IMR-90 (cell line): ENCODE measurements at regions not wholly inside any gene's neighbourhood (a gene's known extent, or its start where the extent isn't known, plus 50 kb on each side); places are given as distances from the start of the nearest gene placed in this dataset.

Source experiments
- ATAC-seq: fragments of 200-7000 bp; cut with Tn5 transposase; 2 replicates; pipeline ENCODE4 v1.9.1; 2020; ENCODE audit warnings: low read depth, mild to moderate bottlenecking, moderate library complexity
- BruUV-seq: library from RNA; stranded (reverse); fragments of 400-500 nt; replicated peaks from 2 replicates; lab custom pipeline; 2021; lab: Mats Ljungman, UMichigan
- CTCF ChIA-PET: fragments of 300-600 bp; formaldehyde crosslinking; extraction: SDS; loops from one replicate; lab custom pipeline; 2021; ENCODE audit warnings: antibody characterized with exemption; lab: Yijun Ruan, JAX
- POLR2A ChIA-PET: fragments of 300-600 bp; sonication (Branson Sonifier 250); formaldehyde crosslinking; loops from one replicate; lab custom pipeline; 2022; ENCODE audit warnings: antibody characterized with exemption; ENCODE audit not compliant: unreplicated experiment; lab: Charles Lee
- DNase-seq: peaks from one replicate; pipeline ENCODE4 v3.0.0; 2013
- H2AFZ ChIP-seq: replicated peaks from 2 replicates; pipeline ENCODE3; 2013; ENCODE audit warnings: low read length, mild to moderate bottlenecking; ENCODE audit not compliant: poor library complexity
- H2AK5ac ChIP-seq: 2 replicates; pipeline ENCODE4 v1.6.1; 2013; ENCODE audit warnings: low read depth, low read length, inconsistent platforms
- H2AK9ac ChIP-seq: replicated peaks from 2 replicates; pipeline ENCODE3; 2013; ENCODE audit warnings: mild to moderate bottlenecking, low read depth, low read length, moderate library complexity; ENCODE audit not compliant: poor library complexity
- H2BK120ac ChIP-seq: 2 replicates; pipeline ENCODE4 v1.6.1; 2013; ENCODE audit warnings: low read depth, low read length, inconsistent platforms
- H2BK15ac ChIP-seq: 3 replicates; pipeline ENCODE4 v1.6.1; 2013; ENCODE audit warnings: low read depth, low read length, inconsistent platforms
- H2BK20ac ChIP-seq: 2 replicates; pipeline ENCODE4 v1.6.1; 2013; ENCODE audit warnings: low read depth, mild to moderate bottlenecking, inconsistent platforms, low read length, moderate library complexity
- H2BK5ac ChIP-seq: 2 replicates; pipeline ENCODE4 v1.6.1; 2013; ENCODE audit warnings: mild to moderate bottlenecking, low read depth, low read length, inconsistent platforms; ENCODE audit not compliant: poor library complexity, severe bottlenecking
- H3K14ac ChIP-seq: replicated peaks from 2 replicates; pipeline ENCODE4 v1.6.1; 2013; ENCODE audit warnings: low read depth, low read length, inconsistent platforms
- H3K18ac ChIP-seq: 2 replicates; pipeline ENCODE4 v1.6.1; 2013; ENCODE audit warnings: low read depth, low read length, control low read depth
- H3K23ac ChIP-seq: 2 replicates; pipeline ENCODE4 v1.6.1; 2013; ENCODE audit warnings: low read depth, low read length, inconsistent platforms
- H3K27ac ChIP-seq: 2 replicates; pipeline ENCODE4 v1.5.1; 2013; ENCODE audit warnings: mild to moderate bottlenecking, control low read depth, low read length; ENCODE audit not compliant: insufficient read depth
- H3K27me3 ChIP-seq: 2 replicates; pipeline ENCODE4 v1.6.1; 2013; ENCODE audit warnings: low read length; ENCODE audit not compliant: control insufficient read depth, insufficient read depth
- H3K36me3 ChIP-seq: 2 replicates; pipeline ENCODE4 v1.6.1; 2013; ENCODE audit warnings: low read length, mixed read lengths; ENCODE audit not compliant: control insufficient read depth, insufficient read depth
- H3K4ac ChIP-seq: 2 replicates; pipeline ENCODE4 v1.6.1; 2013; ENCODE audit warnings: low read depth, low read length, inconsistent platforms
- H3K4me1 ChIP-seq: 2 replicates; pipeline ENCODE4 v1.6.1; 2013; ENCODE audit warnings: low read length, mixed read lengths; ENCODE audit not compliant: control insufficient read depth, insufficient read depth
- H3K4me2 ChIP-seq: 2 replicates; pipeline ENCODE4 v1.6.1; 2013; ENCODE audit warnings: low read depth, mild to moderate bottlenecking, control low read depth, low read length, moderate library complexity
- H3K4me3 ChIP-seq: 2 replicates; pipeline ENCODE4 v1.5.1; 2013; ENCODE audit warnings: low read depth, mild to moderate bottlenecking, control low read depth, low read length, moderate library complexity; ENCODE audit not compliant: insufficient read depth
- H3K56ac ChIP-seq: 2 replicates; pipeline ENCODE4 v1.6.1; 2013; ENCODE audit warnings: low read length, inconsistent platforms; ENCODE audit not compliant: insufficient read depth; ENCODE audit errors: extremely low read depth
- H3K79me1 ChIP-seq, 2 experiments: 2 replicates each; pipeline ENCODE4 v1.6.1; 2013; ENCODE audit warnings: low read length in 2 of 2, inconsistent platforms in 1 of 2, low read depth in 1 of 2
- H3K9ac ChIP-seq: 2 replicates; pipeline ENCODE4 v1.6.1; 2013; ENCODE audit warnings: low read depth, low read length, control low read depth
- H3K9me1 ChIP-seq: 2 replicates; pipeline ENCODE4 v1.6.1; 2013; ENCODE audit warnings: low read length, inconsistent platforms; ENCODE audit not compliant: insufficient read depth
- H3K9me3 ChIP-seq: 2 replicates; pipeline ENCODE4 v1.6.1; 2013; ENCODE audit warnings: low read length; ENCODE audit not compliant: control insufficient read depth, insufficient read depth
- H4K20me1 ChIP-seq: 2 replicates; pipeline ENCODE4 v1.6.1; 2013; ENCODE audit warnings: low read length, inconsistent platforms; ENCODE audit not compliant: insufficient read depth
- H4K5ac ChIP-seq: 2 replicates; pipeline ENCODE4 v1.6.1; 2013; ENCODE audit warnings: mild to moderate bottlenecking, low read depth, low read length, control low read depth
- H4K8ac ChIP-seq, 2 experiments: 2 replicates each; pipeline ENCODE4 v1.6.1; 2013; ENCODE audit warnings: low read depth in 2 of 2, low read length in 2 of 2, control low read depth in 1 of 2, inconsistent platforms in 1 of 2
- H4K91ac ChIP-seq: 2 replicates; pipeline ENCODE4 v1.6.1; 2013; ENCODE audit warnings: low read depth, low read length, inconsistent platforms; ENCODE audit not compliant: insufficient read depth
- CEBPB ChIP-seq: IDR thresholded peaks from 2 replicates; pipeline ENCODE4 v1.6.1; 2012; ENCODE audit warnings: low read depth, low read length, improper control_type of control experiment
- CHD1 ChIP-seq: IDR thresholded peaks from 2 replicates; pipeline ENCODE4 v1.6.1; 2012; ENCODE audit warnings: low read depth, low read length, improper control_type of control experiment
- CTCF ChIP-seq: conservative IDR thresholded peaks from 2 replicates; pipeline ENCODE4 v1.5.1; 2012; ENCODE audit warnings: mild to moderate bottlenecking, low read depth, low read length, improper control_type of control experiment
- ELK1 ChIP-seq: fragments of 150-350 bp; IDR thresholded peaks from 2 replicates; pipeline ENCODE4 v1.6.1; 2016; ENCODE audit warnings: low read depth, mild to moderate bottlenecking, low read length, moderate library complexity, borderline replicate concordance
- FOS ChIP-seq: fragments of 150-350 bp; IDR thresholded peaks from 2 replicates; pipeline ENCODE4 v1.6.1; 2016; ENCODE audit warnings: low read depth, low read length
- MAFK ChIP-seq: IDR thresholded peaks from 2 replicates; pipeline ENCODE4 v1.6.1; 2012; ENCODE audit warnings: low read depth, low read length, improper control_type of control experiment
- MAZ ChIP-seq: IDR thresholded peaks from 2 replicates; pipeline ENCODE4 v1.6.1; 2012; ENCODE audit warnings: low read depth, mild to moderate bottlenecking, low read length, improper control_type of control experiment, moderate library complexity, borderline replicate concordance
- POLR2A ChIP-seq: IDR thresholded peaks from 2 replicates; pipeline ENCODE4 v1.6.1; 2012; ENCODE audit warnings: mild to moderate bottlenecking, low read depth, low read length
- RAD21 ChIP-seq: IDR thresholded peaks from 2 replicates; pipeline ENCODE4 v1.6.1; 2012; ENCODE audit warnings: low read length, improper control_type of control experiment
- RCOR1 ChIP-seq: IDR thresholded peaks from 2 replicates; pipeline ENCODE4 v1.6.1; 2012; ENCODE audit warnings: mild to moderate bottlenecking, low read length, improper control_type of control experiment; ENCODE audit not compliant: insufficient replicate concordance
- RFX5 ChIP-seq: IDR thresholded peaks from 2 replicates; pipeline ENCODE4 v1.8.0; 2012; ENCODE audit warnings: low read depth, mild to moderate bottlenecking, low read length, moderate library complexity
- USF2 ChIP-seq: fragments of 150-350 bp; IDR thresholded peaks from 2 replicates; pipeline ENCODE4 v1.6.1; 2017; ENCODE audit warnings: mild to moderate bottlenecking, antibody characterized with exemption, low read length, low read depth
- WGBS, 2 experiments: methylation state at CpG; one replicate each; pipeline versions ENCODE4 v1.1.5 to v1.1.7; 2013; ENCODE audit warnings: missing lambda C conversion rate in 2 of 2; ENCODE audit not compliant: insufficient read length in 1 of 2; ENCODE audit errors: extremely low coverage in 2 of 2; 5-methylcytosine and 5-hydroxymethylcytosine counted together
- dilution Hi-C: fragments of 300-500 bp; cut with HindIII; formaldehyde crosslinking; loops from one replicate; pipeline ENCODE4 v1.14.3; 2018; ENCODE audit warnings: low sequenced_read_pairs; ENCODE audit not compliant: unreplicated experiment
- in situ Hi-C: fragments of 300-500 bp; cut with MboI; formaldehyde crosslinking; loops from 3 replicates; pipeline ENCODE4 v1.14.3; 2019; ENCODE audit warnings: low sequenced_read_pairs, inconsistent platforms, mixed read lengths
- intact Hi-C: fragments of 100-400 bp; cut with micrococcal nuclease; formaldehyde crosslinking; loops from 2 replicates; pipeline ENCODE4 v1.10.0; 2022

GRCh38 chr2:487186-488079 lies 189.8 kb downstream of the TMEM18 start:
- 85% methylated on average over 13 of the region's 40 CpGs; no CpG with 5 or more reads in 1 of the 2 experiments for WGBS, 2 experiments
- Histone ChIP-seq H2BK5ac (no peak overlapping the region), H3K23ac (no peak overlapping the region), H2AFZ (no peak overlapping the region), H3K4me1 (no peaks in the 10 kb centered on the region), H3K79me1 (no peaks in the 10 kb centered on the region), H3K36me3 (no peaks in the 10 kb centered on the region), H2AK5ac (no peak overlapping the region), H3K4ac (no peak overlapping the region), H3K9me3 (peaks cover 44% of the 10 kb centered on the region), H3K9me1 (no peaks in the 10 kb centered on the region), H3K18ac (no peak overlapping the region), H3K27me3 (no peaks in the 10 kb centered on the region), H2BK20ac (no peak overlapping the region), H3K27ac (no peak overlapping the region), H4K5ac (no peak overlapping the region), H2AK9ac (no peak overlapping the region), H2BK15ac (no peak overlapping the region), H4K91ac (no peak overlapping the region), H4K20me1 (no peaks in the 10 kb centered on the region), H4K8ac (no peak overlapping the region), H3K4me3 (no peak overlapping the region), H3K4me2 (no peak overlapping the region), H3K56ac (no peak overlapping the region), H2BK120ac (no peak overlapping the region), H3K9ac (no peak overlapping the region), H3K14ac (no peak overlapping the region)
- intact Hi-C loops (no loop called here), in situ Hi-C loops (no loop called here), dilution Hi-C loops (no loop called here)
- ChIA-PET POLR2A (no interaction called here), CTCF (no interaction called here)
- no TSS peak for BruUV-seq
- TF ChIP-seq RFX5 (no peak), MAFK (no peak), ELK1 (no peak), CEBPB (no peak), MAZ (no peak), RCOR1 (no peak), CHD1 (no peak), POLR2A (no peak), FOS (no peak), RAD21 (no peak), USF2 (no peak), CTCF (no peak)
- ATAC-seq (no peak), DNase-seq (no peak)
